IPS-20b (cell line): ENCODE measurements at regions not wholly inside any gene's neighbourhood (a gene's known extent, or its start where the extent isn't known, plus 50 kb on each side); places are given as distances from the start of the nearest gene placed in this dataset.
"Not testable (repeated sequence)": the region's sequence is repeated elsewhere in the genome, so short reads cannot be mapped to it uniquely, and the experiment has no call there.

Experiments
- H3K27ac ChIP-seq: one replicate; pipeline ENCODE4 v1.5.1; 2013; ENCODE audit warnings: low read length
- H3K27me3 ChIP-seq: 2 replicates; pipeline ENCODE4 v1.6.1; 2013; ENCODE audit warnings: mild to moderate bottlenecking, low read length, inconsistent platforms; ENCODE audit not compliant: insufficient read depth
- H3K36me3 ChIP-seq: 2 replicates; pipeline ENCODE4 v1.6.1; 2013; ENCODE audit warnings: low read depth, mild to moderate bottlenecking, inconsistent platforms, low read length, moderate library complexity; ENCODE audit not compliant: insufficient read depth
- H3K4me1 ChIP-seq: 2 replicates; pipeline ENCODE4 v1.6.1; 2013; ENCODE audit warnings: mild to moderate bottlenecking, control low read depth, inconsistent platforms, low read length, moderate library complexity; ENCODE audit not compliant: insufficient read depth
- H3K4me3 ChIP-seq: 2 replicates; pipeline ENCODE4 v1.5.1; 2013; ENCODE audit warnings: mild to moderate bottlenecking, low read length, inconsistent platforms
- H3K9ac ChIP-seq: 2 replicates; pipeline ENCODE4 v1.6.1; 2013; ENCODE audit warnings: low read depth, mild to moderate bottlenecking, inconsistent platforms, low read length, moderate library complexity
- H3K9me3 ChIP-seq: 2 replicates; pipeline ENCODE4 v1.6.1; 2013; ENCODE audit warnings: mild to moderate bottlenecking, low read depth, low read length, inconsistent platforms; ENCODE audit not compliant: insufficient read depth

GRCh38 chr16:52747088-52747595 lies 200.2 kb upstream of the TOX3 start:
- H3K4me3 ChIP-seq = no peak overlapping the region
- H3K36me3 ChIP-seq = no peaks in the 10 kb centered on the region
- no peak overlapping the region for H3K27ac ChIP-seq
- H3K9ac ChIP-seq = no peak overlapping the region
- H3K9me3 ChIP-seq = no peaks in the 10 kb centered on the region
- H3K27me3 ChIP-seq = no peaks in the 10 kb centered on the region
- peaks cover 2% of the 10 kb centered on the region; the same call in 1 of the 2 replicates for H3K4me1 ChIP-seq

DNA sequence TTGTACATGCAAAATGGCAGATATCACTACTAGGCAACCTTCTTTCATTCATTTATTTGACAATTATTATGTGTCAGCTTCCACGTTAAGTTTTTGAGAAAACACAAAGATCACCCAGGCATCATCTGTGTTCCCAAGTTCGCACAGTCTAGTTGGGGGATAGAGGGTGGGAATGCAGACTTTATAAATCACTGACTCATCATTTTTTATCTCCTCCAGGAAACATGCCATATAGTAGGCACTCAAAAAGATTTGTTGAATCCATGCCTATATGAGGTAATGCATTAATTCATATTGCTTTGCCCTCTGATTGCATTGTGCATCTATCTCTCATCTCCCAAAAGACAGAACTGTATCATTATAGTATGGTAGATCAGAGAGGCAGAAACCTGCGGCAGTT lies 196.8 kb upstream of the TOX3 start:
- Histone ChIP-seq H3K9ac (no peak overlapping the region), H3K36me3 (no peaks in the 10 kb centered on the region), H3K9me3 (no peaks in the 10 kb centered on the region), H3K27ac (no peak overlapping the region), H3K27me3 (no peaks in the 10 kb centered on the region), H3K4me1 (peaks cover 16% of the 10 kb centered on the region; the same call in 1 of the 2 replicates), H3K4me3 (no peak overlapping the region)

DNA sequence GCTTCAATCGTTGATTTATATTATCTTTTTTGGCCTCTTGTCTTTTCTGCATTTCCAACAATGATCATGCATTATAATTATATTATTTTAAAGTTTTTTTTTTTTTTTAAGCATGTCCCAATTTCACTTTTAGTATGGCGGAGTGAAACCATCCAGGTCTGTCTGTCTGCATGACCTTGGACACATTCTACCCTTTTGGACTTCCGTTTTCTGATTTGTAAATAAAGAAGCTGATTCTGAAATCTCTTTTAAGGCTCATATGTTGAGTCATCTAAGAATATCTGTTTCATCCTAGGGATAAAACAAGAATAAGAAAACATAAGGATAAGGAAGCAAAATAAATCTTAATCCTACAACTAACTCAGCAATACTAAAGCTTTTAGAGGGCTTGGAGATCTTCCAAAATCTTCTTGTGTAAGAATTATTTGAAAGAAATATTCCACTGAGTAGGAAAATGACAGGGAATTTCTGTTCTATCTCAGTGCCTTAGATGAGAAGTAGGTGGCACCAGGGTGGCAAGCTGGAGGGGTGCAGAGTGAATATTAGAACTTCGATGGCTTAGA lies 195.7 kb upstream of the TOX3 start:
- no peak overlapping the region for H3K9ac ChIP-seq
- no peak overlapping the region for H3K4me3 ChIP-seq
- H3K9me3 ChIP-seq = no peaks in the 10 kb centered on the region
- no peaks in the 10 kb centered on the region for H3K27me3 ChIP-seq
- H3K36me3 ChIP-seq = no peaks in the 10 kb centered on the region
- no peak overlapping the region for H3K27ac ChIP-seq
- H3K4me1 ChIP-seq = peaks cover 16% of the 10 kb centered on the region; the same call in 1 of the 2 replicates

GRCh38 chr16:52742052-52742451 lies 195.1 kb upstream of the TOX3 start:
- H3K9ac ChIP-seq = peak overlapping the region; percentile 9; the same call in 1 of the 2 replicates
- H3K9me3 ChIP-seq = no peaks in the 10 kb centered on the region
- no peaks in the 10 kb centered on the region for H3K27me3 ChIP-seq
- H3K36me3 ChIP-seq = no peaks in the 10 kb centered on the region
- H3K4me1 ChIP-seq = peaks cover 16% of the 10 kb centered on the region; the same call in 1 of the 2 replicates
- H3K4me3 ChIP-seq = peak overlapping the region; percentile 42; the same call in 1 of the 2 replicates
- H3K27ac ChIP-seq = no peak overlapping the region

- H3K4me3 ChIP-seq = peak overlapping the region; percentile 42; the same call in 1 of the 2 replicates
- H3K36me3 ChIP-seq = no peaks in the 10 kb centered on the region
- H3K4me1 ChIP-seq = peaks cover 16% of the 10 kb centered on the region; the same call in 1 of the 2 replicates
- no peaks in the 10 kb centered on the region for H3K9me3 ChIP-seq
- peak overlapping the region; percentile 9; the same call in 1 of the 2 replicates for H3K9ac ChIP-seq
- no peak overlapping the region for H3K27ac ChIP-seq
- H3K27me3 ChIP-seq = no peaks in the 10 kb centered on the region
These were observed 194.4 kb upstream of the TOX3 start for GRCh38 chr16:52741351-52741750.

- no peaks in the 10 kb centered on the region for H3K9me3 ChIP-seq
- H3K4me1 ChIP-seq = peaks cover 16% of the 10 kb centered on the region; the same call in 1 of the 2 replicates
- no peak overlapping the region for H3K27ac ChIP-seq
- no peaks in the 10 kb centered on the region for H3K27me3 ChIP-seq
- no peak overlapping the region for H3K4me3 ChIP-seq
- H3K36me3 ChIP-seq = no peaks in the 10 kb centered on the region
- no peak overlapping the region for H3K9ac ChIP-seq
These were observed 193.8 kb upstream of the TOX3 start for GRCh38 chr16:52740766-52741165.

GRCh38 chr16:52740333-52740732 lies 193.4 kb upstream of the TOX3 start:
- Histone ChIP-seq H3K36me3 (no peaks in the 10 kb centered on the region), H3K27ac (no peak overlapping the region), H3K4me1 (peaks cover 16% of the 10 kb centered on the region; the same call in 1 of the 2 replicates), H3K27me3 (no peaks in the 10 kb centered on the region), H3K4me3 (no peak overlapping the region), H3K9ac (no peak overlapping the region), H3K9me3 (no peaks in the 10 kb centered on the region)

DNA sequence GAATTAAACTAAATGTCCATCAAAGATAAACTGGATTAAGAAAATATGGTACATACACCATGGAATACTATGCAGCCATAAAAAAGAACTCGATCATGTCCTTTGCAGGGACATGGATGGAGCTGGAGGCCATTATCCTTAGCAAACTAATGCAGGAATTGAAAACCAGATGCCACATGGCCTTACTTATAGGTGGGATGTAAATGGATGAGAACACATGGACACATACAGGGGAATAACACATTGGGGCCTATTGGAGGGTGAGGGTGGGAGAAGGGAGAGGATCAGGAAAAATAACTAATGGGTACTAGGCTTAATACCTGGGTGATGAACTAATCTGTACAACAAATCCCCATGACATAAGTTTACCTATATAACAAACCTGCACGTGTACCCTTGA lies 192.0 kb upstream of the TOX3 start:
- not testable (repeated sequence) for H3K9ac ChIP-seq, H3K27ac ChIP-seq, H3K4me3 ChIP-seq, H3K9me3 ChIP-seq, H3K36me3 ChIP-seq, H3K27me3 ChIP-seq
- H3K4me1 ChIP-seq = peaks cover 16% of the 10 kb centered on the region; the same call in 1 of the 2 replicates

GRCh38 chr16:52731219-52731875 lies 184.4 kb upstream of the TOX3 start:
- Histone ChIP-seq H3K36me3 (no peaks in the 10 kb centered on the region), H3K27me3 (no peaks in the 10 kb centered on the region), H3K4me3 (no peak overlapping the region), H3K4me1 (no peaks in the 10 kb centered on the region), H3K9me3 (peaks cover 16% of the 10 kb centered on the region), H3K9ac (no peak overlapping the region), H3K27ac (no peak overlapping the region)

DNA sequence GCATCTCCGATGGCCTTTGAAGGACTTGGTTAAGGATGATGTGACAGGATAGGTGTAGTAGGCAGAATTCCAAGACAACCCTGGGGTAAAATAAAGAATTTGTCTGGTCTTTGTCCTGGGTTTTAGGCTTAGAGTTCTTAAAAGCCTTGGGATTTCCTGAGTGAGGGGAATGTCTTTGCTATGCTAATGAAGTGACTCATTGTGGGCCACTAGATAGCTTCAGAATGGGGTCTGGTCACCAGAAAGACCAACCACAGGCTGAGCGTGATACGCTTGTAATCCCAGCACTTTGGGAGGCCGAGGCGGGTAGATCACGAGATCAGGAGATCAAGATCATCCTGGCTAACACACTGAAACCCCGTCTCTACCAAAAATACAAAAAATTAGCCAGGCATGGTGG lies 182.8 kb upstream of the TOX3 start:
- no peak overlapping the region for H3K9ac ChIP-seq
- no peak overlapping the region for H3K4me3 ChIP-seq
- peaks cover 16% of the 10 kb centered on the region for H3K9me3 ChIP-seq
- no peaks in the 10 kb centered on the region for H3K36me3 ChIP-seq
- H3K27me3 ChIP-seq = no peaks in the 10 kb centered on the region
- no peaks in the 10 kb centered on the region for H3K4me1 ChIP-seq
- H3K27ac ChIP-seq = no peak overlapping the region

DNA sequence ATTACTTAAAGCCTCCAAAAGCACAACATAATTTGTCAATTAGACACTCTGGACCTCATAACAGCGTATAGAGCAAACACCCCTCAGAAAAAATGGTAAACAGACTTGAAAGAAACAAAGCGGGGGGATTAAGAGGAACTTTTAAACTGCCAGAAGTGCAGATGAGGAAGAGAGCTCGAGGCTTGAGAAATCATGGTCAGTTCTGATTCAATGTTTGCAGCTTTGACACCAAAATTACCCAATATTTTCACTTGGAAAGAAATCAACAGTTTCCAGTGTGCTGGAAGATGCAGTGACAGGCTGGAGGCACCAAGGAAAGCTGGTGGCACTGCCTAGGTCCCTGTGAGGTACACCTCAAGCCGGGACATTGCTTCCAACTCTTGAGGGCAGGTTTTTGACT lies 180.9 kb upstream of the TOX3 start:
- Histone ChIP-seq H3K27me3 (no peaks in the 10 kb centered on the region), H3K4me3 (no peak overlapping the region), H3K9ac (no peak overlapping the region), H3K36me3 (no peaks in the 10 kb centered on the region), H3K4me1 (no peaks in the 10 kb centered on the region), H3K27ac (no peak overlapping the region), H3K9me3 (peaks cover 16% of the 10 kb centered on the region)

- Histone ChIP-seq H3K4me1 (no peaks in the 10 kb centered on the region), H3K27me3 (no peaks in the 10 kb centered on the region), H3K4me3 (no peak overlapping the region), H3K27ac (no peak overlapping the region), H3K9ac (no peak overlapping the region), H3K36me3 (no peaks in the 10 kb centered on the region), H3K9me3 (peaks cover 16% of the 10 kb centered on the region)
These were observed 180.5 kb upstream of the TOX3 start for GRCh38 chr16:52727441-52727840.
